GM12878 (cell line): ENCODE measurements at regions not wholly inside any gene's neighbourhood (a gene's known extent, or its start where the extent isn't known, plus 50 kb on each side); places are given as distances from the start of the nearest gene placed in this dataset.

Source experiments
- ATAC-seq: fragments of 200-7000 bp; cut with Tn5 transposase; 3 replicates; pipeline ENCODE4 v1.9.1; 2020; ENCODE audit warnings: mild to moderate bottlenecking, moderate library complexity
- BruUV-seq: library from RNA; stranded (reverse); fragments of 400-500 nt; replicated peaks from 2 replicates; lab custom pipeline; 2021; lab: Mats Ljungman, UMichigan
- CTCF ChIA-PET: fragments of 300-600 bp; sonication (Branson Sonifier 250); formaldehyde crosslinking; extraction: SDS; loops from one replicate; lab custom pipeline; 2021; ENCODE audit warnings: inconsistent platforms; lab: Yijun Ruan, JAX
- POLR2A ChIA-PET: fragments of 350-600 bp; formaldehyde crosslinking; extraction: SDS; loops from one replicate; lab custom pipeline; 2021; ENCODE audit warnings: inconsistent platforms; lab: Charles Lee
- RAD21 ChIA-PET: fragments of 300-600 bp; sonication (Branson Sonifier 250); formaldehyde crosslinking; loops from one replicate; lab custom pipeline; 2023; ENCODE audit warnings: antibody characterized with exemption; ENCODE audit not compliant: unreplicated experiment; lab: Charles Lee
- SMC1A ChIA-PET: fragments of 300-600 bp; sonication (Branson Sonifier 250); formaldehyde crosslinking; loops from one replicate; lab custom pipeline; 2023; ENCODE audit not compliant: unreplicated experiment, uncharacterized antibody; lab: Charles Lee
- DNase-seq: peaks from one replicate; pipeline ENCODE4 v3.0.0-alpha.2; 2011; ENCODE audit warnings: low read depth, low spot score
- FAIRE-seq: peaks from 3 replicates; lab custom pipeline; 2011; peaks lifted over from hg19 to GRCh38; lab: Jason Lieb, UNC
- H2AFZ ChIP-seq: 2 replicates; pipeline ENCODE4 v1.6.0; 2011; ENCODE audit warnings: low read depth, low read length, control low read depth; ENCODE audit not compliant: control insufficient read depth
- H3K27ac ChIP-seq: 2 replicates; pipeline ENCODE4 v1.5.1; 2011; ENCODE audit warnings: control low read depth; ENCODE audit not compliant: control insufficient read depth, insufficient read depth
- H3K27me3 ChIP-seq, 2 experiments: replicated peaks in 1 of 2; 2 replicates each; pipeline versions ENCODE4 v1.6.0 to v1.6.1; 2011; ENCODE audit warnings: low read length in 1 of 2; ENCODE audit not compliant: control insufficient read depth in 2 of 2, insufficient read depth in 2 of 2
- H3K36me3 ChIP-seq, 2 experiments: 2 replicates each; pipeline ENCODE4 v1.5.1; 2011; ENCODE audit warnings: low read length in 1 of 2; ENCODE audit not compliant: control insufficient read depth in 2 of 2, insufficient read depth in 2 of 2
- H3K4me1 ChIP-seq: 2 replicates; pipeline ENCODE4 v1.6.1; 2011; ENCODE audit warnings: mild to moderate bottlenecking, low read length, moderate library complexity, mixed read lengths; ENCODE audit not compliant: control insufficient read depth, insufficient read depth
- H3K4me2 ChIP-seq: 2 replicates; pipeline ENCODE4 v1.6.0; 2011; ENCODE audit warnings: control low read depth; ENCODE audit not compliant: control insufficient read depth, insufficient read depth
- H3K4me3 ChIP-seq: fragments of 200-600 bp; sonication (generic); 2 replicates; pipeline ENCODE4 v1.5.1; 2016
- H3K79me2 ChIP-seq: 2 replicates; pipeline ENCODE4 v1.6.0; 2011; ENCODE audit warnings: low read length; ENCODE audit not compliant: control insufficient read depth, insufficient read depth
- H3K9ac ChIP-seq: 2 replicates; pipeline ENCODE4 v1.8.0; 2011; ENCODE audit warnings: low read length, control low read depth, mixed read lengths; ENCODE audit not compliant: control insufficient read depth, insufficient read depth
- H3K9me3 ChIP-seq: replicated peaks from 3 replicates; pipeline ENCODE4 v1.5.1; 2011; ENCODE audit warnings: mild to moderate bottlenecking, low read length; ENCODE audit not compliant: control insufficient read depth, insufficient read depth
- H4K20me1 ChIP-seq: 2 replicates; pipeline ENCODE4 v1.6.0; 2011; ENCODE audit not compliant: control insufficient read depth, insufficient read depth
- CTCF ChIP-seq, 3 experiments: IDR thresholded peaks in 2 of 3; conservative IDR thresholded peaks in 1 of 3; 2 replicates each; pipeline ENCODE4 v1.5.1; 2011; ENCODE audit warnings: low read depth in 3 of 3, low read length in 3 of 3, mild to moderate bottlenecking in 3 of 3, control low read depth in 2 of 3, moderate library complexity in 2 of 3, inconsistent platforms in 1 of 3, mixed read lengths in 1 of 3; ENCODE audit not compliant: control insufficient read depth in 2 of 3, insufficient read depth in 1 of 3; ENCODE audit errors: extremely low read depth in 1 of 3
- CUX1 ChIP-seq: IDR thresholded peaks from 2 replicates; pipeline ENCODE4 v1.6.1; 2012; ENCODE audit warnings: improper control_type of control experiment, low read depth, low read length; ENCODE audit not compliant: insufficient replicate concordance
- E2F8 ChIP-seq: fragments of 450-650 bp; IDR thresholded peaks from 2 replicates; pipeline ENCODE4 v1.6.1; 2018; ENCODE audit warnings: mild to moderate bottlenecking, low read depth, moderate library complexity; ENCODE audit not compliant: partially characterized antibody
- PRDM15 ChIP-seq: fragments of 450-650 bp; formaldehyde crosslinking; IDR thresholded peaks from 2 replicates; pipeline ENCODE4 v1.4.0; 2020; ENCODE audit warnings: mild to moderate bottlenecking, moderate library complexity
- WGBS: methylation state at CpG from one replicate; pipeline ENCODE4 v1.1.6; 2016; ENCODE audit warnings: low lambda C conversion rate; ENCODE audit not compliant: insufficient replicate concordance, insufficient coverage; ENCODE audit errors: missing lambda C conversion rate; 5-methylcytosine and 5-hydroxymethylcytosine counted together
- in situ Hi-C: fragments of 300-500 bp; cut with MboI; formaldehyde crosslinking; loops from 9 replicates; pipeline ENCODE4 v1.14.3; 2018; ENCODE audit warnings: mixed read lengths
- intact Hi-C: fragments of 100-400 bp; cut with micrococcal nuclease; formaldehyde crosslinking; loops from one replicate; pipeline ENCODE4 v1.14.2; 2022; ENCODE audit not compliant: unreplicated experiment

GRCh38 chr10:85032981-85033380 is 704.6 kb downstream of the CCSER2 start:
- Histone ChIP-seq H3K27ac (no peak overlapping the region), H3K36me3 (no peaks in the 10 kb centered on the region), H3K4me1 (no peaks in the 10 kb centered on the region), H3K9ac (no peak overlapping the region), H4K20me1 (no peaks in the 10 kb centered on the region), H3K27me3 (no peaks in the 10 kb centered on the region), H3K4me2 (no peak overlapping the region), H3K79me2 (no peaks in the 10 kb centered on the region), H2AFZ (no peak overlapping the region), H3K9me3 (no peaks in the 10 kb centered on the region), H3K4me3 (no peak overlapping the region)
- CTCF ChIA-PET = no interaction called here
- intact Hi-C loops (no loop called here), in situ Hi-C loops (no loop called here)
- WGBS = 0% methylated on average over 1 of the region's 1 CpG
- BruUV-seq = no TSS peak
- no peak for ATAC-seq
- POLR2A ChIA-PET = no interaction called here
- TF ChIP-seq CUX1 = no peak
- no peak for TF ChIP-seq CTCF (IDR thresholded peaks at IDR 0.05 in 2 of 3, conservative IDR thresholded peaks at IDR 0.05 in 1 of 3; ENCODE audit: control insufficient read depth in 2 of 3, extremely low read depth in 1 of 3, insufficient read depth in 1 of 3, low read depth in 3 of 3, low read length in 3 of 3)
- TF ChIP-seq E2F8 = no peak
- TF ChIP-seq PRDM15 = no peak
- no peak for FAIRE-seq
- RAD21 ChIA-PET = no interaction called here
- no peak for DNase-seq
- SMC1A ChIA-PET = no interaction called here
